ENCODE measurements at regions not wholly inside any gene's neighbourhood (a gene's known extent, or its start where the extent isn't known, plus 50 kb on each side); places are given as distances from the start of the nearest gene placed in this dataset.

- H3K36me3 ChIP-seq (ENCODE audit: insufficient read depth, insufficient read length, low read length): no peaks in the 10 kb centered on the region
- H3K4me3 ChIP-seq (ENCODE audit: insufficient read length, low read depth): no peak overlapping the region
- TF ChIP-seq SUZ12 (IDR thresholded peaks at IDR 0.05; ENCODE audit: extremely low read depth, insufficient read depth, insufficient read length) (no peak), YY1 (IDR thresholded peaks at IDR 0.05; ENCODE audit: insufficient read depth, insufficient read length) (no peak), ZNF274 (IDR thresholded peaks at IDR 0.05; ENCODE audit: low read depth, low read length) (no peak)
- H3K9ac ChIP-seq (ENCODE audit: insufficient read length, low read depth): no peak overlapping the region
- H3K9me3 ChIP-seq (ENCODE audit: insufficient read depth, low read length): no peaks in the 10 kb centered on the region
- no peaks in the 10 kb centered on the region for H3K4me1 ChIP-seq (ENCODE audit: insufficient read depth, insufficient read length)
- no peak for DNase-seq (ENCODE audit: low read depth, low spot score)
- no peaks in the 10 kb centered on the region for H3K27me3 ChIP-seq (ENCODE audit: insufficient read depth, insufficient read length)
These were observed 580.9 kb downstream of the DIPK2A start for GRCh38 chr3:144552346-144553057.

- H3K4me1 ChIP-seq (ENCODE audit: insufficient read depth, insufficient read length): no peaks in the 10 kb centered on the region
- H3K9me3 ChIP-seq (ENCODE audit: insufficient read depth, low read length): no peaks in the 10 kb centered on the region
- no peak overlapping the region for H3K4me3 ChIP-seq (ENCODE audit: insufficient read length, low read depth)
- no peak overlapping the region for H3K9ac ChIP-seq (ENCODE audit: insufficient read length, low read depth)
- no peaks in the 10 kb centered on the region for H3K27me3 ChIP-seq (ENCODE audit: insufficient read depth, insufficient read length)
- TF ChIP-seq YY1 (IDR thresholded peaks at IDR 0.05; ENCODE audit: insufficient read depth, insufficient read length) (no peak), ZNF274 (IDR thresholded peaks at IDR 0.05; ENCODE audit: low read depth, low read length) (no peak), SUZ12 (IDR thresholded peaks at IDR 0.05; ENCODE audit: extremely low read depth, insufficient read depth, insufficient read length) (no peak)
- DNase-seq (ENCODE audit: low read depth, low spot score): no peak
- no peaks in the 10 kb centered on the region for H3K36me3 ChIP-seq (ENCODE audit: insufficient read depth, insufficient read length, low read length)
These were observed 581.7 kb downstream of the DIPK2A start for GRCh38 chr3:144553301-144553700.

DNA sequence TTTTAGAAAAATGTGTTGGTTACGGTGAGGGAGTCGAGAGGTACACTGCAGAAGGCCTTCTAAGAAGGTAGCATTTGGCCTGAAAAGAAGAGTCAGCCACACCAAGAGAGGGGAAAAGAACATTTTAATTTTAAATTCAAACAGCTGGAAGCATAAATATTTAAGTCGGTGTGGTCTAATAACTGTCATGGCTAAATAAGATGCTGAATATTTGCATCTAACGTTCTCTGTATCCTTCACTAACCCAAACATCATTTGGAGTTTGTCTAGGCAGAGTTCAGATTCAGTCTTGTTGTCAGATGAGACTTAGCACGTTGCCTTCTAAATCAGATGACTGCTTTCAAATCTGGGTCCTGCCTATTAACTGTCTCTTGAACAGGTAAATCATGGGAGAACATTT is 583.3 kb downstream of the DIPK2A start:
- DNase-seq (ENCODE audit: low read depth, low spot score): no peak
- Histone ChIP-seq H3K9ac (ENCODE audit: insufficient read length, low read depth) (no peak overlapping the region), H3K27me3 (ENCODE audit: insufficient read depth, insufficient read length) (no peaks in the 10 kb centered on the region), H3K36me3 (ENCODE audit: insufficient read depth, insufficient read length, low read length) (no peaks in the 10 kb centered on the region), H3K4me1 (ENCODE audit: insufficient read depth, insufficient read length) (no peaks in the 10 kb centered on the region), H3K9me3 (ENCODE audit: insufficient read depth, low read length) (no peaks in the 10 kb centered on the region), H3K4me3 (ENCODE audit: insufficient read length, low read depth) (no peak overlapping the region)
- no peak for TF ChIP-seq SUZ12 (IDR thresholded peaks at IDR 0.05; ENCODE audit: extremely low read depth, insufficient read depth, insufficient read length)
- no peak for TF ChIP-seq YY1 (IDR thresholded peaks at IDR 0.05; ENCODE audit: insufficient read depth, insufficient read length)
- TF ChIP-seq ZNF274 (IDR thresholded peaks at IDR 0.05; ENCODE audit: low read depth, low read length): no peak

DNA sequence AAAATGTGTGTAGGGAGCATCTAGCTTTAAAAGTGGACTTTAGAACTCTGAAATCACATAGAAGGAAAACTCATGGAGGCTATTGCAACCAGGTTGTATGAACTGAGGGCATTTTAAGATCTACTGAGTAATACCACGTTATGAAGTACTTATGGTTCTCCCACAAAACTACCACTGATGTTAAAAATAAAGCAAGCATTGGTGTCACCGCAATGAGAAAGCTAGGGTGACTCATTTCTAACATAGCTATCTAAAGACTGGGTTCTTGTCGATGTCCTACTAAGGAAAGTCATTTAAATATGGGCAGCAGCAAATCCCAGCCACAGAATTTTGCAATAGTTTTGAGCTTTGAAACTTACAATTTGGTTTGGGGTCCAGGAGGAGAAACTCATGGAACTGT is 584.8 kb downstream of the DIPK2A start:
- H3K4me3 ChIP-seq (ENCODE audit: insufficient read length, low read depth): no peak overlapping the region
- TF ChIP-seq ZNF274 (IDR thresholded peaks at IDR 0.05; ENCODE audit: low read depth, low read length) (no peak), YY1 (IDR thresholded peaks at IDR 0.05; ENCODE audit: insufficient read depth, insufficient read length) (no peak), SUZ12 (IDR thresholded peaks at IDR 0.05; ENCODE audit: extremely low read depth, insufficient read depth, insufficient read length) (no peak)
- no peaks in the 10 kb centered on the region for H3K36me3 ChIP-seq (ENCODE audit: insufficient read depth, insufficient read length, low read length)
- no peaks in the 10 kb centered on the region for H3K9me3 ChIP-seq (ENCODE audit: insufficient read depth, low read length)
- no peak for DNase-seq (ENCODE audit: low read depth, low spot score)
- H3K27me3 ChIP-seq (ENCODE audit: insufficient read depth, insufficient read length): no peaks in the 10 kb centered on the region
- H3K9ac ChIP-seq (ENCODE audit: insufficient read length, low read depth): no peak overlapping the region
- no peaks in the 10 kb centered on the region for H3K4me1 ChIP-seq (ENCODE audit: insufficient read depth, insufficient read length)

DNA sequence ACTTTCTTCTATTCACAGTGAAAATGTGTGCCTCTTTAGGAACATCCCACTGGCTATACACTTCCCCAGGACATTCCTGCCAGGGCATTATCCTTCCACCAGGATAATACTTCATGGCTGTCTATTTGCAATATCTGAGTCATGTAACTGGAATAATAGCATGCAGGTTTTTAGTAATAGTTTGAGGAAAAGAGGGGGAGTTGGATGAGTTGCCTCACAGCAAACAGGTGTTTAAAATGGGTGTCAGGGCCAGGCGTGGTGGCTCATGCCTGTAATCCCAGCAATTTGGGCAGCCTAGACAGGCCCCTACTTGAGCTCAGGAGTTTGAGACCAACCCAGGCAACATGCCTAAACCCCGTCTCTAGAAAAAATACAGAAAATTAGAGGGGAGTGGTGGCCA is 585.9 kb downstream of the DIPK2A start:
- H3K4me3 ChIP-seq (ENCODE audit: insufficient read length, low read depth): no peak overlapping the region
- DNase-seq (ENCODE audit: low read depth, low spot score): no peak
- H3K9ac ChIP-seq (ENCODE audit: insufficient read length, low read depth): no peak overlapping the region
- H3K36me3 ChIP-seq (ENCODE audit: insufficient read depth, insufficient read length, low read length): no peaks in the 10 kb centered on the region
- no peaks in the 10 kb centered on the region for H3K9me3 ChIP-seq (ENCODE audit: insufficient read depth, low read length)
- H3K4me1 ChIP-seq (ENCODE audit: insufficient read depth, insufficient read length): no peaks in the 10 kb centered on the region
- TF ChIP-seq SUZ12 (IDR thresholded peaks at IDR 0.05; ENCODE audit: extremely low read depth, insufficient read depth, insufficient read length) (no peak), YY1 (IDR thresholded peaks at IDR 0.05; ENCODE audit: insufficient read depth, insufficient read length) (no peak), ZNF274 (IDR thresholded peaks at IDR 0.05; ENCODE audit: low read depth, low read length) (no peak)
- H3K27me3 ChIP-seq (ENCODE audit: insufficient read depth, insufficient read length): no peaks in the 10 kb centered on the region

GRCh38 chr3:144564011-144564410 is 592.4 kb downstream of the DIPK2A start:
- no peaks in the 10 kb centered on the region for H3K4me1 ChIP-seq (ENCODE audit: insufficient read depth, insufficient read length)
- H3K36me3 ChIP-seq (ENCODE audit: insufficient read depth, insufficient read length, low read length): no peaks in the 10 kb centered on the region
- H3K4me3 ChIP-seq (ENCODE audit: insufficient read length, low read depth): no peak overlapping the region
- DNase-seq (ENCODE audit: low read depth, low spot score): no peak
- H3K9ac ChIP-seq (ENCODE audit: insufficient read length, low read depth): no peak overlapping the region
- TF ChIP-seq YY1 (IDR thresholded peaks at IDR 0.05; ENCODE audit: insufficient read depth, insufficient read length): no peak
- no peak for TF ChIP-seq SUZ12 (IDR thresholded peaks at IDR 0.05; ENCODE audit: extremely low read depth, insufficient read depth, insufficient read length)
- TF ChIP-seq ZNF274 (IDR thresholded peaks at IDR 0.05; ENCODE audit: low read depth, low read length): no peak
- no peaks in the 10 kb centered on the region for H3K9me3 ChIP-seq (ENCODE audit: insufficient read depth, low read length)
- H3K27me3 ChIP-seq (ENCODE audit: insufficient read depth, insufficient read length): no peaks in the 10 kb centered on the region

- Histone ChIP-seq H3K9me3 (ENCODE audit: insufficient read depth, low read length) (no peaks in the 10 kb centered on the region), H3K4me1 (ENCODE audit: insufficient read depth, insufficient read length) (no peaks in the 10 kb centered on the region), H3K4me3 (ENCODE audit: insufficient read length, low read depth) (no peak overlapping the region), H3K9ac (ENCODE audit: insufficient read length, low read depth) (no peak overlapping the region), H3K36me3 (ENCODE audit: insufficient read depth, insufficient read length, low read length) (no peaks in the 10 kb centered on the region), H3K27me3 (ENCODE audit: insufficient read depth, insufficient read length) (no peaks in the 10 kb centered on the region)
- no peak for DNase-seq (ENCODE audit: low read depth, low spot score)
- no peak for TF ChIP-seq SUZ12 (IDR thresholded peaks at IDR 0.05; ENCODE audit: extremely low read depth, insufficient read depth, insufficient read length)
These were observed 594.7 kb downstream of the DIPK2A start for GRCh38 chr3:144566320-144566719.

Data from NT2/D1 (cell line).